GM12873 (cell line): ENCODE measurements at regions not wholly inside any gene's neighbourhood (a gene's known extent, or its start where the extent isn't known, plus 50 kb on each side); places are given as distances from the start of the nearest gene placed in this dataset.

Source experiments
- TF ChIP-seq, protein P1 (sequence below): IDR thresholded peaks from 2 replicates; pipeline ENCODE4 v1.5.1; 2012; ENCODE audit warnings: low read depth, mild to moderate bottlenecking, moderate library complexity, low read length, control low read depth; ENCODE audit not compliant: insufficient read depth; ENCODE audit errors: missing control alignments

DNA sequence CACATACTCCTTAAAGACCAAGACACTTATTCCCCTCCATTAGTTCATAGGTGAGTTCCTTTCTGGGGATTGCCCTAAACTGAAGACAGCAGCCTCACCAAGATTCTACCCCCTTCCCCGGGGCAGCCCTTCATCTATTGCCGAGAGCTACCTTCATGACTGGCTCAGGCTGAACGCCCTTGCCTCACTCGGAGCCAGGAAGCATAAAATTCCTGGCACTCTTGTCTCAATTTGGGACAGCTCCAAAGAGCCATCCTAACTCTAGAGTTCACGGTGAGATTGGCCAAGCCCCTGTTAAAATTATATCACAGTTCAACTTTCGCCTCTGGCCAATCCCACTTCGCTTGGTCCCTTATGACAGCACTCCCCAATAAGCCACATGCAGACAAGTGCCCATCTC, 113.0 kb upstream of the PROX1 start:
- TF ChIP-seq, protein P1, sequence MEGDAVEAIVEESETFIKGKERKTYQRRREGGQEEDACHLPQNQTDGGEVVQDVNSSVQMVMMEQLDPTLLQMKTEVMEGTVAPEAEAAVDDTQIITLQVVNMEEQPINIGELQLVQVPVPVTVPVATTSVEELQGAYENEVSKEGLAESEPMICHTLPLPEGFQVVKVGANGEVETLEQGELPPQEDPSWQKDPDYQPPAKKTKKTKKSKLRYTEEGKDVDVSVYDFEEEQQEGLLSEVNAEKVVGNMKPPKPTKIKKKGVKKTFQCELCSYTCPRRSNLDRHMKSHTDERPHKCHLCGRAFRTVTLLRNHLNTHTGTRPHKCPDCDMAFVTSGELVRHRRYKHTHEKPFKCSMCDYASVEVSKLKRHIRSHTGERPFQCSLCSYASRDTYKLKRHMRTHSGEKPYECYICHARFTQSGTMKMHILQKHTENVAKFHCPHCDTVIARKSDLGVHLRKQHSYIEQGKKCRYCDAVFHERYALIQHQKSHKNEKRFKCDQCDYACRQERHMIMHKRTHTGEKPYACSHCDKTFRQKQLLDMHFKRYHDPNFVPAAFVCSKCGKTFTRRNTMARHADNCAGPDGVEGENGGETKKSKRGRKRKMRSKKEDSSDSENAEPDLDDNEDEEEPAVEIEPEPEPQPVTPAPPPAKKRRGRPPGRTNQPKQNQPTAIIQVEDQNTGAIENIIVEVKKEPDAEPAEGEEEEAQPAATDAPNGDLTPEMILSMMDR, result no peak

DNA sequence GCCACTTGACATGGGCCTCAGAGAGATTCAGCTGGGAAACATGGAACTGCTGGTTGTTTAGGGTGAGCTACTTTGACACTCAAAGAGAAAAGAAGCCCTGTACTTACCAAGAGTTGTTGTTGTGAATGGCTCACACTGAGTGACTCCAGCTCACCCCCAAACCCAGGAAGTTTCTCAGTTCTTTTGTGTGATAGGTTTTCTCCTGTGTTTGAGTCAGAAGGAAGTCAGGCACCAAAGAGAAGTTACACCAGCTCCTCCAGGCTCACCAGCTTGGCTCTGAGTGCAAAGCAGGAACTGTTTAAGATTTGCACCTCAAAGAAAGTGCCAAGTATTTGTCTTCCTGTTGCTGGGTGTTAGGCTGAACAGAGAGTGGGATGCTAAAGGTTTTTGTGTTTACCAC, 111.2 kb upstream of the PROX1 start:
- TF ChIP-seq, protein P1, result no peak

DNA sequence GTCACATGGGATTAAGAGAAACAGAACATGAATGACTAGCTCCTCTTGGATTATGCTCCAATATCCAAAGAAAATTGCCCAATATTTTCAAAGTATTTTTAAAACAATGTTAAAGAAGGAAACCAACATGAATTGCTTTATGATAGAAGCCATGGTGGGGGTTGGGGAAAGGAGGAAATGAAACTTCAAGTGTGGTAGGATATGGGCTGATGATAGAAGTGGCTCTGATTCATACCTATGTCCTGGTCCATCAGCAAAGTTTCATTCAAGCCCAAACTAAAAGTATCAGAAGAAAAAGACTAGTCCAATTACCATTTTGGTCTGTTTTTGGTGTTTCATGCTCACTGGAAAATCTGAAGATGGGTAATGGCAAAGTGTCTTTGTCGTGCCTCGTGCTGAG, 104.2 kb upstream of the PROX1 start:
- TF ChIP-seq, protein P1, result no peak

DNA sequence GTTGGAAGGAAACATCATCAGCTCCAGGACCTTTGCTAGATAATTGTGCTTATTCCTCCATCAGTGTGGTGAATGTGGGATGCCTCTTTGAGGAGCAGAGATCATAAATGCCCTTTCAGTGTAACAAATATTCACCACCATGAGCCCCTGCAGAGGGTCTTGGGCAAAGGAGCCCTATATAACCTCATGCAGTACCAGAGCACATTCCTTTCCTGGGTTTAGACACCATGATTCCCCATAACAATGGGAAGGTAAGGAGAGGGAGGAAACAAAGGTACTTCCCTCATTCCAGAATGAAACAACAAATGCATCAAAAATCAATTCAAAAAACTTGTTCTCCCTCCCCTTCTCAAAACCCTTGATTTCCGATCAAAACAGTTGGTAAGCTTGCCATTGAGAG, 103.4 kb upstream of the PROX1 start:
- TF ChIP-seq, protein P1, result no peak

DNA sequence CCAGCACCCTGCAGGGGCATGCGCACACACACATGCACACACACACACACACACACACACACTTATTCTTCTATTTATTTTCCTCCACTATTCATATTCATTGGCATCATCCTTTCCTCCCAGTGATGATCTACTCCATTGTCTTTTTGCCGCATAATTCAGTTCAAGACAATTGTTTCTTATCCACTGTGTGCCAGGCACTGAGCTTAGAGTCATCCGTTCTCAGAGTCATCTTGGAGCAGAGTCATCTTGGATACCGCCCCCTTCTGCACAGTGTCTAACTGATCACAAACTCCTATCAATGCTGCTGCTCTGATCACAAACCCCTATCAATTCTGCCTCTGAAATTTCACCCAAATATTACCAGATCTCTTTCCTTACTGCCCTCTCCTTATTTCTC, 102.8 kb upstream of the PROX1 start:
- TF ChIP-seq, protein P1, result no peak

DNA sequence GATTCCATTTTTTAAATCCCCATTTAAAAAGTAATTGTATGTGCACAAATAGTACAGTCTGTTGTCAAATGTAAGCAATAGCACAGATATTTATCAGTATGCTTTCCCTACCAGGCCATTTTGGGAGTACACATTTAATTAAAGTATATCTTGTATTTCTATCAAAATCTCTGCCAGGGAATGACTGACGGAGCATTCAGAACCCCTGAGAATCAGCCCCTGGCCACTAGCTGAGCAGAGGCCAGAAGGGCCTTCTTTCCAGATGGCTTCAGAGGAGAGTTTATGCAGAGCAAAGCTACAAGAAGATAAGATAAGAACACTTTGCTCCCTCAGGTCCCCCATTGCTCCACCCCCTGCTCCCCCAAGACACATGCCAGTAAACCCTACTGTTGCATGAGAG, 99.9 kb upstream of the PROX1 start:
- TF ChIP-seq, protein P1, result no peak

DNA sequence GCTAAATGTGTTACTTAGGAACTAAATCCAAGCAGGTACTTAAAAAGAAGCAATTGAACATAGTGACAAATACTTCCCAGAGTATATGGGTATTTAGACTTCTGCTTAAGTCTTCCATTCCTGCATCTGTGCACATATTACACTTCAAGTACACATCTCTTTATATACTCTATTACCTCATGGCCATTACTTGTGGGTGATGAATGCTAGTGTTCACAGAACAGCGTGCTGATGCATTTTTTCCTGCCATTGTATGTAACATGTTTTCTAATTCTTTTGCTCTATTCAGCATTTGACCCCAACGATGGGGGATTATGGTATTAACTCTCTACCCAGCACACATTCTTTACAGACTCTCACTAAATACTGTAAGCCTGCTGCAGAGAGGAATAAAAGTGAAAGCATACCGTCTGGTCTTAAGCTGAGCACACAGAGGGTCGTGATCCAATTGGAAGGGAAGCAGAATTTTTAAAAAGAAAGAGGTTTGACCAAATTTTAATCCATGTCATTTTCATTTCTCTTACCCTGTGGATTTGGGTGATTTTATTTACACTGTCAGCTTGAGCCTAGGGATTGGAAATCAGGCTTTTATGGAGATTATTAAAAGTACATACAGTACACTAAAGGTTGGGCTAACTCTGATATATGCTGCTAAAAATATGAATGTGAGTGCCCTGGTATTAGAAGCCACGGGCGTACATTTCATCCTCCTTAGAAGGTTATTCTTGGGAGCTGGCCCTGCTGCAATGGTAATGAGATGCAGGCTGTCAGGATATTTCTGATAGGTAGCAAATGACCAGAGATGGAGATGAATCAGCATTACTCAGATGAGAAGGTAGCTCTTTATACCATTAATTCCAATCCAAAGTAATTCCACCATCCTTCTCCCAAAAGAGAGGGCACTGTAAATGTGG, 95.5 kb upstream of the PROX1 start:
- TF ChIP-seq, protein P1, result no peak
